Activated CD8-positive, alpha-beta T cell treated with anti-CD3 and anti-CD28 coated beads for 36 hours (primary cell): ENCODE measurements at regions not wholly inside any gene's neighbourhood (a gene's known extent, or its start where the extent isn't known, plus 50 kb on each side); places are given as distances from the start of the nearest gene placed in this dataset.

Source experiments
- ATAC-seq: fragments of 200-7000 bp; cut with Tn5 transposase; one replicate; pipeline ENCODE4 v1.10.0; 2021; ENCODE audit warnings: mild to moderate bottlenecking, moderate library complexity
- CTCF ChIA-PET: fragments of 350-600 bp; sonication (Branson Sonifier 250); formaldehyde crosslinking; loops from one replicate; lab custom pipeline; 2021; ENCODE audit warnings: antibody characterized with exemption; lab: Charles Lee
- POLR2A ChIA-PET: fragments of 350-600 bp; sonication (Branson Sonifier 250); formaldehyde crosslinking; loops from one replicate; lab custom pipeline; 2021; ENCODE audit warnings: antibody characterized with exemption; lab: Charles Lee
- DNase-seq: peaks from one replicate; pipeline ENCODE4 v3.0.0-alpha.2; 2020
- H3K27ac Mint-ChIP-seq: one replicate; pipeline ENCODE4 v1.8.0; 2021; ENCODE audit warnings: mild to moderate bottlenecking, mixed read lengths
- H3K27me3 Mint-ChIP-seq: one replicate; pipeline ENCODE4 v1.8.0; 2021; ENCODE audit warnings: mixed read lengths
- H3K36me3 Mint-ChIP-seq: one replicate; pipeline ENCODE4 v1.8.0; 2021; ENCODE audit warnings: low read depth, mixed read lengths
- H3K4me1 Mint-ChIP-seq: one replicate; pipeline ENCODE4 v1.8.0; 2021; ENCODE audit warnings: low read depth, mixed read lengths
- H3K4me3 Mint-ChIP-seq: one replicate; pipeline ENCODE4 v1.8.0; 2021; ENCODE audit warnings: mild to moderate bottlenecking, moderate library complexity, mixed read lengths
- H3K9me3 Mint-ChIP-seq: one replicate; pipeline ENCODE4 v1.8.0; 2021; ENCODE audit warnings: mixed read lengths
- CTCF ChIP-seq: fragments of 200-600 bp; IDR thresholded peaks from one replicate; pipeline ENCODE4 v1.8.0; 2022; ENCODE audit warnings: antibody characterized with exemption, mild to moderate bottlenecking
- intact Hi-C: fragments of 100-400 bp; cut with micrococcal nuclease; formaldehyde crosslinking; loops from one replicate; pipeline ENCODE4 v1.10.0; 2022

GRCh38 chr3:105246536-105246935 lies 120.2 kb upstream of the ALCAM start:
- Mint-ChIP-seq H3K4me1 (no peaks in the 10 kb centered on the region), H3K27me3 (peaks cover 4% of the 10 kb centered on the region), H3K9me3 (peaks cover 2% of the 10 kb centered on the region), H3K36me3 (no peaks in the 10 kb centered on the region), H3K27ac (no peak overlapping the region), H3K4me3 (no peak overlapping the region)
- CTCF ChIA-PET = no interaction called here
- POLR2A ChIA-PET = no interaction called here
- no peak for TF ChIP-seq CTCF
- DNase-seq (no peak), ATAC-seq (no peak)
- intact Hi-C loops = no loop called here

GRCh38 chr3:105253225-105253624 lies 113.5 kb upstream of the ALCAM start:
- Mint-ChIP-seq H3K4me1 (no peaks in the 10 kb centered on the region), H3K27ac (no peak overlapping the region), H3K36me3 (no peaks in the 10 kb centered on the region), H3K9me3 (peaks cover 2% of the 10 kb centered on the region), H3K4me3 (no peak overlapping the region), H3K27me3 (no peaks in the 10 kb centered on the region)
- ChIA-PET CTCF (no interaction called here), POLR2A (no interaction called here)
- DNase-seq (no peak), ATAC-seq (no peak)
- TF ChIP-seq CTCF = no peak
- intact Hi-C loops = no loop called here

- no peak for DNase-seq
- H3K9me3 Mint-ChIP-seq = peaks cover 2% of the 10 kb centered on the region
- ChIA-PET POLR2A (interaction anchor here (0.8 kb wide), 1 partner anchor 8 kb away, joined by 3 read pairs; no protein-coding TSS in a partner anchor), CTCF (interaction anchor here (1.5 kb wide), 1 partner anchor 115 kb away, joined by 4 read pairs; no protein-coding TSS in a partner anchor)
- no peaks in the 10 kb centered on the region for H3K27me3 Mint-ChIP-seq
- no peak overlapping the region for H3K4me3 Mint-ChIP-seq
- intact Hi-C loops = no loop called here
- no peak for ATAC-seq
- H3K4me1 Mint-ChIP-seq = no peaks in the 10 kb centered on the region
- H3K36me3 Mint-ChIP-seq = no peaks in the 10 kb centered on the region
- no peak for TF ChIP-seq CTCF
- no peak overlapping the region for H3K27ac Mint-ChIP-seq
Measured at GRCh38 chr3:105254154-105254553, 112.6 kb upstream of the ALCAM start.

GRCh38 chr3:105255350-105255749 lies 111.4 kb upstream of the ALCAM start:
- DNase-seq (no peak), ATAC-seq (no peak)
- Mint-ChIP-seq H3K4me1 (no peaks in the 10 kb centered on the region), H3K4me3 (no peak overlapping the region), H3K27me3 (no peaks in the 10 kb centered on the region), H3K27ac (no peak overlapping the region), H3K36me3 (no peaks in the 10 kb centered on the region), H3K9me3 (peaks cover 2% of the 10 kb centered on the region)
- POLR2A ChIA-PET = no interaction called here
- CTCF ChIA-PET = interaction anchor here (1.5 kb wide), 1 partner anchor 114 kb away, joined by 4 read pairs; no protein-coding TSS in a partner anchor
- TF ChIP-seq CTCF = no peak
- intact Hi-C loops = no loop called here

GRCh38 chr3:105259496-105259895 lies 107.2 kb upstream of the ALCAM start:
- Mint-ChIP-seq H3K36me3 (no peaks in the 10 kb centered on the region), H3K4me1 (no peaks in the 10 kb centered on the region), H3K4me3 (no peak overlapping the region), H3K27me3 (no peaks in the 10 kb centered on the region), H3K9me3 (peaks cover 2% of the 10 kb centered on the region), H3K27ac (no peak overlapping the region)
- DNase-seq = no peak
- ATAC-seq = no peak
- TF ChIP-seq CTCF = no peak
- intact Hi-C loops = no loop called here
- ChIA-PET CTCF (no interaction called here), POLR2A (no interaction called here)
